IPS-15b (cell line): ENCODE measurements at regions not wholly inside any gene's neighbourhood (a gene's known extent, or its start where the extent isn't known, plus 50 kb on each side); places are given as distances from the start of the nearest gene placed in this dataset.

Source experiments
- H3K27me3 ChIP-seq: one replicate; pipeline ENCODE4 v1.6.1; 2013; ENCODE audit warnings: low read length; ENCODE audit not compliant: control insufficient read depth, insufficient read depth
- H3K36me3 ChIP-seq: one replicate; pipeline ENCODE4 v1.6.1; 2013; ENCODE audit warnings: low read length; ENCODE audit not compliant: control insufficient read depth, insufficient read depth
- H3K4me1 ChIP-seq: one replicate; pipeline ENCODE4 v1.6.1; 2013; ENCODE audit warnings: mild to moderate bottlenecking, low read length; ENCODE audit not compliant: control insufficient read depth, insufficient read depth
- H3K4me3 ChIP-seq: one replicate; pipeline ENCODE4 v1.5.1; 2013; ENCODE audit warnings: low read depth, low read length
- H3K9ac ChIP-seq: one replicate; pipeline ENCODE4 v1.6.1; 2013; ENCODE audit warnings: low read depth, mild to moderate bottlenecking, low read length
- H3K9me3 ChIP-seq: one replicate; pipeline ENCODE4 v1.6.1; 2013; ENCODE audit warnings: mild to moderate bottlenecking, low read length; ENCODE audit not compliant: control insufficient read depth, insufficient read depth

DNA sequence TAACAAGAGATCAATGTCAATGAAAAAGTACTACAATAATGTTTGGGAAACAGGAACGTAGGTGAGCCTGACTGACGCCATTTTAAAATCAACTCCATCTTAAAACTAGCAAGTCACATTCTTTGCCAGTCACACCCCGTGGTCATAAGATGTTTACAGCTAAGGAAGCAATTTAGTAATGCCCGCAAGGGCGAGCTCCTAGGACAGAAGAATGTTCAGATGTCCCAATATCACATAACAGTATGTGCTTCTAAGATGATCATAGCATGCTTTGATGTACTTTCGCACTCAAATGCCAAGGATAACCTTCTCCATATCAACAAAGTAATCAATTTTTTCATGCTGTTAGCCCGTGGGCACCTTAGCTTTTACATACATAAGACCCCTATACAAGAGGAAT is 113.8 kb upstream of the EGFR start:
- Histone ChIP-seq H3K27me3 (no peaks in the 10 kb centered on the region), H3K9ac (no peak overlapping the region), H3K4me1 (no peaks in the 10 kb centered on the region), H3K36me3 (no peaks in the 10 kb centered on the region), H3K4me3 (no peak overlapping the region), H3K9me3 (no peaks in the 10 kb centered on the region)

- no peaks in the 10 kb centered on the region for H3K27me3 ChIP-seq
Observed at GRCh38 chr7:54906963-54907362, 111.9 kb upstream of the EGFR start.

DNA sequence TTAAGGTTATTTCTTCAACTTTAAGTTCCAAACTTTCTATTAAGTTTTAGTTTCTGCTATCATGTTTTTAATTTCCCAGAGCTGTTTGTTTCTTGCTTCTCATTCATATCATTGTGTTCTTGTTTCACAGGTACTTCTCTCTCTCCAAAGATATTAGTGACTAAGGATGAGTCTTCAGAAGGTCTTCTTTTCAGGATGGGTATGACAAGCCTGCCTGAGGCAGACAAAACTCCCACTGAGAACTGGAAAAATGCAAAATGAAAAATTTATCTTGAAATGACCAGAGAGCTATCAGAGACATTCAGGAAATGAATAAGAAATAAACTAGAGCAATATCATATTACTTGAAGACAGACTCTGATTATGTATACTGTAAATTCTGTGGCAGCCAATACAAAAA is 110.8 kb upstream of the EGFR start:
- H3K4me3 ChIP-seq = no peak overlapping the region
- no peaks in the 10 kb centered on the region for H3K4me1 ChIP-seq

More at GRCh38 chr7:54906963-54907362, 111.9 kb upstream of the EGFR start:
- Histone ChIP-seq H3K9me3 (no peaks in the 10 kb centered on the region), H3K36me3 (no peaks in the 10 kb centered on the region), H3K9ac (no peak overlapping the region), H3K4me1 (no peaks in the 10 kb centered on the region), H3K4me3 (no peak overlapping the region)

DNA sequence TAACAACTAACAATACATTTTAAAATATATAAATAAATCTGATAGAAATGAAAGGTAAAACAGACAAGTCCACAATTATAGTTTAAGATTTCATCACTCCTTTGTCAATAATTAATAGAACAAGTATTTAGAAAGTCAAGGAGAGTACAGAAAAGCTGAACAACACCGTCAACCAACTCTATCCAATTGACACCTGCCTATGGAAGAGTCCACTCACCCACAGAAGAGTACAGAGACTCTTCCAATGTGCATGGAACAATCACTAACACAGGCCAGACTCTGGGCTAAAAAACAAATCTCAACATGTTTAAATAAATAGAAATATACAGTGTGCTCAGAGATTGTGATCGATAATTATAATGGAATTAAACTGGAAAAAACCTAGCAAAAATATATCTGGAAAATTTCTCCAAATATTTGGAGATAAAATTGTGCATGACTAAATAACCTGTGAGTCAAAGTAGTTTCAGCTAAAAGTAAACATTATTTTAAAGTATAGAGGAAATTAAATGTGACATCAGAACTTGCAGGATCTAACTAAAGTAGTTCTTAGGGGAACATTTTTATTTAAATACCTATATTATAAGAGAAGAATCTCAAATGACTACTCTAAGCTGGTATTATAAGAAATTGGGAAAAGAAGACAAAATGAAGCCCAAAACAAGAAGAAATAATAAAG is 109.9 kb upstream of the EGFR start:
- no peaks in the 10 kb centered on the region for H3K36me3 ChIP-seq
- no peaks in the 10 kb centered on the region for H3K9me3 ChIP-seq
- no peak overlapping the region for H3K4me3 ChIP-seq
- H3K27me3 ChIP-seq = no peaks in the 10 kb centered on the region
- no peaks in the 10 kb centered on the region for H3K4me1 ChIP-seq
- H3K9ac ChIP-seq = no peak overlapping the region

More for the DNA sequence above, 110.8 kb upstream of the EGFR start:
- Histone ChIP-seq H3K9me3 (no peaks in the 10 kb centered on the region), H3K36me3 (no peaks in the 10 kb centered on the region), H3K27me3 (no peaks in the 10 kb centered on the region), H3K9ac (no peak overlapping the region)

- Histone ChIP-seq H3K9ac (no peak overlapping the region), H3K9me3 (no peaks in the 10 kb centered on the region)
Observed at GRCh38 chr7:54915870-54916598, 102.8 kb upstream of the EGFR start.

DNA sequence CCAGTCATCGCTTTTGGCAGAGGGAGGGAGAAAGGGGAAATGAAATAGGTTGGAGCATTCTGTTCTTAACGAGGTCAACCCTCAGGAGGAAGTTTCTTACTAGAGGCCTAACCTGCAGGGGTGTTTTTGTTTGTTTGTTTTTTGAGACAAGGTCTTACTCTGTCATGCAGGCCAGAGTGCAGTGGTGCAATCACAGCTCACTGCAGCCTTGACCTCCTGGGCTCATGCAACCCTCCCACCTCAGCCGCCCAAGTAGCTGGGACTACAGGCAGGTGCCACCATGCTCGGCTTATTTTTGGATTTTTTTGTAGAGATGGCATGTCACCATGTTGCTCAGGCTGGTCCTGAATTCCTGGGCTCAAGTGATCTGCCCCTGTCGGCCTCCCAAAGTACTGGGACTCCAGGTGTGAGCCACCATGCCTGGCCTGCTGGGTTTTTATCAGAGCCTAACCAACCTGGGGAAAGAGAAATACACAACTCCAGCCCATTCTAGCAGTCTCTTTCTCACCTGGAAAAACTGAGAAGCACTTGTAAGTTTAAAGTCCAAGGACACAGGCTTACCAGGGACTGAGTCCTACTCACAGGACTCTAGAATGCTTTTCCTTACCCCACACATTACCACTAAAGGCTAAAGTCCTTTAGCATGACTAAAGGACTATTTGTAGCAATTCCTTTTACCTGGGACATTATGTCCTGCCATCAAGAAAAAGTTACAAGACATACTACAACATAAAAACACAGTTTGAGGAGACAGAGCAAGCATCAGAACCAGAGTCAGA is 101.0 kb upstream of the EGFR start:
- Histone ChIP-seq H3K9me3 (no peaks in the 10 kb centered on the region), H3K27me3 (no peaks in the 10 kb centered on the region), H3K4me3 (no peak overlapping the region), H3K4me1 (no peaks in the 10 kb centered on the region), H3K9ac (no peak overlapping the region), H3K36me3 (no peaks in the 10 kb centered on the region)

More at GRCh38 chr7:54915870-54916598, 102.8 kb upstream of the EGFR start:
- Histone ChIP-seq H3K27me3 (no peaks in the 10 kb centered on the region), H3K4me3 (no peak overlapping the region), H3K36me3 (no peaks in the 10 kb centered on the region), H3K4me1 (no peaks in the 10 kb centered on the region)

GRCh38 chr7:54921116-54921515 is 97.7 kb upstream of the EGFR start:
- H3K36me3 ChIP-seq = no peaks in the 10 kb centered on the region
- H3K27me3 ChIP-seq = no peaks in the 10 kb centered on the region

DNA sequence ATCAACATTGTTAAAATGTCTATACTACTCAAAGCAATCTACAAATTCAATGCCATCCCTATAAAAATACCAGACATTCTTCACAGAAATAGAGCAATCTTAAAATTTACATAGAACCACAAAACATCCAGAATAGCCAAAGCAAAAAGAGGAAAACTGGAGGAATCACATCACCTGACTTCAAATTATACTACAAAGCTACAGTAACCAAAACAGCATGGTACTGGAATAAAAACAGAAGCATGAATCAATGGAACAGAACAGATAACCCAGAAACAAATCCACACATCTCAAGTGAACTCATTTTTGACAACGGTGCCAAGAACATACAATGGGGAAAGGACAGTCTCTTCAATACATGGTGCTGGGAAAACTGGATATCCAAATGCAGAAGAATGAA is 87.3 kb upstream of the EGFR start:
- Histone ChIP-seq H3K36me3 (no peaks in the 10 kb centered on the region), H3K4me1 (no peaks in the 10 kb centered on the region), H3K4me3 (no peak overlapping the region), H3K9me3 (no peaks in the 10 kb centered on the region), H3K27me3 (peaks cover 30% of the 10 kb centered on the region), H3K9ac (no peak overlapping the region)

More at GRCh38 chr7:54921116-54921515, 97.7 kb upstream of the EGFR start:
- Histone ChIP-seq H3K4me1 (no peaks in the 10 kb centered on the region), H3K9me3 (no peaks in the 10 kb centered on the region), H3K9ac (no peak overlapping the region), H3K4me3 (no peak overlapping the region)

DNA sequence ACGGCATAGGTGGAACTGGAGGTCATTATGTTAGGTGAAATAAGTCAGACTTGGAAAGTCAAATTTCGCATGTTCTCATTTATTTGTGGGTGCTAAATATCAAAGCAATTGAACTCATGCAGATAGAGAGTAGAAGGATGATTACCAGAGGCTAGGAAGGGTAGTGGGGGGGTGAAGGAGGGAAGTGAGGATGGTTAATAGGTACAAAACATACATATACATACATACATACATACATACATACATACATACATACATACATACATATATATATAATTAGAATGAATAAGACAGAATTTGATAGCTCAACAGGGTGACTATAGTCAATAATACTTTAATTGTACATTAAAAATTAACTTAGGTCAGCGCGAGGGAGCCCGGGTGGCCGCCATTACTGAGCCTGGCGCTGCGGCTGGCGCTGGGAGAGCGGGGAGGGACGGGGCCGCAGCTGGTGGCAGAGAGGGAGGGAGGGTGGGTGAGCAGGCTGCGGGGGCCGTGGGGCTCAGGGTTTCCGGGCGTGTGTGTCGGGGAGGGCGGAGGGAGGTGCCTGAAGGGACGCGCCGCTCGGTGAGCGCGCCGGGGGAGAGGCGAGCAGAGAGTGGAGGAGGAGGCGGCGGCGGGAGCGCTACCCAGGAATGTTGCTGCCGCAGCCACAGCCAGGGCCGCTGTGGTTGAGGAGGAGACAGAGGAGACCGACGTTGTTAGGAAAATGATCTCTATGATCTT is 85.8 kb upstream of the EGFR start:
- peaks cover 30% of the 10 kb centered on the region for H3K27me3 ChIP-seq
- no peak overlapping the region for H3K9ac ChIP-seq
- H3K9me3 ChIP-seq = no peaks in the 10 kb centered on the region
- peak overlapping the region; percentile 44 for H3K4me3 ChIP-seq
- H3K4me1 ChIP-seq = no peaks in the 10 kb centered on the region
- no peaks in the 10 kb centered on the region for H3K36me3 ChIP-seq

DNA sequence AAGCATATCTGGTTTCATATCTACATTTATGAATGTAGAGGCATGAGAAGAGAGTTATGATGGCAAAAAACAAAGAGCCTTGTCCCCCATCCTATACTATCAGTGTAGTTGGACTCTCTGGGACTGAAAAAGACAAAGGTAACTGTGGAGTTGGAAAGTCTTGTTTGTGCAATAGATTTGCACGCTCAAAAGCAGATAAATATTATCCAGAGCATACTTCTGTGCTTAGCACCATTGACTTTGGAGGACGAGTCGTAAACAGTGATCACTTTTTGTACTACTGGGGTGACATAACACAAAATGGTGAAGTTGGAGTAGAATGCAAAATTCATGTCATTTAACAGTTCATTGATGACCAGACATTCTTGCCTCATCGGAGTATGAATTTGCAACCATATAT is 85.2 kb upstream of the EGFR start:
- Histone ChIP-seq H3K36me3 (no peaks in the 10 kb centered on the region), H3K4me3 (peak overlapping the region; percentile 44), H3K27me3 (peaks cover 30% of the 10 kb centered on the region), H3K4me1 (no peaks in the 10 kb centered on the region), H3K9me3 (no peaks in the 10 kb centered on the region), H3K9ac (no peak overlapping the region)

DNA sequence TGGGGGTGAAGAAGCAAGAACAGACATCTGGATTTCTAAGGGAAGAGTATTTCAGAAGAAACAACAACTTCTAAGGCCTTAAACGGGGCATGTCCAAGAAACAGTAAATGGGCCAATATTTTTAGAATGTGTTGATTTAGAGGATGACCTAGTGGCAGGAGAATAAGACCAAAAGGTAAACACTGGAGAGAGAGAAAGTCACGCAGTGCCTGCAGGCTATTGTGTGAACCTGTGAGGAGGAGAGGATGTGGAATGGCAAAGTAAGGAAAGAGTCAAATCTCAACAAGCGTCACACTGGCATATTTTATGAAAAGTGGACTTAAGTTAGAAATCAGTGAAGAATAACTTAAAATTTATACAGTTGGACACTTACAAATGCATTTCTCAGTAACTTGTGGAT is 78.1 kb upstream of the EGFR start:
- H3K36me3 ChIP-seq = no peaks in the 10 kb centered on the region
- H3K27me3 ChIP-seq = peaks cover 1% of the 10 kb centered on the region
- no peak overlapping the region for H3K9ac ChIP-seq
- no peaks in the 10 kb centered on the region for H3K9me3 ChIP-seq
- no peak overlapping the region for H3K4me3 ChIP-seq
- no peaks in the 10 kb centered on the region for H3K4me1 ChIP-seq
